HG03520 (cell line): ENCODE measurements at regions not wholly inside any gene's neighbourhood (a gene's known extent, or its start where the extent isn't known, plus 50 kb on each side); places are given as distances from the start of the nearest gene placed in this dataset.

ENCODE experiments used
- ATAC-seq: cut with Tn5 transposase; IDR thresholded peaks from one replicate; pipeline ENCODE4 v1.9.1; 2021; ENCODE audit warnings: mild to moderate bottlenecking, moderate library complexity; ENCODE audit not compliant: unreplicated experiment

DNA sequence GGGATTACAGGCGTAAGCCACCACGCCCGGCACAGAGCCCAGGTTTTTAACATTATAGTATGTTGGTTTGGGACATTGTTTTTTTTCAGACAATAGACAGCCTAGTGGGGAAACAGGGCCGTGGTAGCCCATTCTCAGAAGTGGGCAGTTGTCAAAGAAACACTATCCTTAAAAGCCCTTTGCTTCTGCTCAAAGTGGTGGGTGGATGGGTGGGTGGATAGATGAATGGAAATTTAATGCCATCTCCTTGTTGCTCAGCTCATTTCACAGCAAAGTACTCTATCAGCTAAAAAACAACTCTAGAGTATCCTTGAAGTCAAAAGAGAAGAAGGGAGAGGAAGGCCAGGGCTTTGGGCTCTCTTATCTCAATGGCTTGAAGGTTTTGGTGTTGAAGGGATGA is 137.8 kb downstream of the RRAGC start:
- ATAC-seq: no peak

- no peak for ATAC-seq
Observed at GRCh38 chr1:38719880-38720279, 139.7 kb downstream of the RRAGC start.

DNA sequence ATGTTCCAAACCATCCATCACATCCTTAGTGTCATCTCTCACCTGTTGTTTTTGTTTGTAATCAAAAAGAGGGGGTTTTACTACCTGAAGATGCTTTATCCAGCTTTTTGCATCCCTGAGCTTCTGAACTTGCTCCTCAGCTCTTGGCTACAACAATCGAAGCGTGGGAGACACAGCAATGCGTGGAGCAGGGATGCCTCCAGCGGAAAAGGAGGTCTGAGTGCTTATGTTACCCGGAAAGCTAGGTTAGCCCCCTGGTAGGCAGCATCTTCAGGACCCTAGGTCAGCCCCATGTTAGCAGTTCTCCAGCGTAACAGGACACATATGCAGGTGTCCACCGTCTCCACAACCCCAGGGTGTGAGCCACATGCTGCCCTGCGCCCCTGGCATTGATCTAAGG is 141.5 kb downstream of the RRAGC start:
- ATAC-seq: no peak

GRCh38 chr1:38716229-38716628 is 143.3 kb downstream of the RRAGC start:
- no peak for ATAC-seq

GRCh38 chr1:38715415-38715814 is 144.2 kb downstream of the RRAGC start:
- no peak for ATAC-seq

DNA sequence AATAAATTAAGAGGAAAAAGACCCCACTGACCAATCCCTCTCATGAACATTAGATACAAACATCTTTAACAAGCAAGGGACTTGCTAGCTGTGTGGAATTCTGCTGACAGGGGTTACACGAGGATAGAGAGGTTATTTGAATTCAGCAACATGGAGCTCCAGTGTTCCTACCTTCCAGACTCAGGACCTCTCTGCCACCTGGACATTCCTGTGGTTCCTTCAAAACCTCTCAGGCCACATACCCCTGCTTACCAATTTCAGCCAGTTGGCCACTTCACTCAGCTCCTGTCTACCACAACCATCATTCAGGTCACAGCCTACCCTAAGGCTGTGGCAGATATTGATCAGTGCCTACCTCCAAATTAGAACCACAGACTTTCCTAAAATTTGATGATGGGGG is 147.5 kb downstream of the RRAGC start:
- ATAC-seq: no peak

DNA sequence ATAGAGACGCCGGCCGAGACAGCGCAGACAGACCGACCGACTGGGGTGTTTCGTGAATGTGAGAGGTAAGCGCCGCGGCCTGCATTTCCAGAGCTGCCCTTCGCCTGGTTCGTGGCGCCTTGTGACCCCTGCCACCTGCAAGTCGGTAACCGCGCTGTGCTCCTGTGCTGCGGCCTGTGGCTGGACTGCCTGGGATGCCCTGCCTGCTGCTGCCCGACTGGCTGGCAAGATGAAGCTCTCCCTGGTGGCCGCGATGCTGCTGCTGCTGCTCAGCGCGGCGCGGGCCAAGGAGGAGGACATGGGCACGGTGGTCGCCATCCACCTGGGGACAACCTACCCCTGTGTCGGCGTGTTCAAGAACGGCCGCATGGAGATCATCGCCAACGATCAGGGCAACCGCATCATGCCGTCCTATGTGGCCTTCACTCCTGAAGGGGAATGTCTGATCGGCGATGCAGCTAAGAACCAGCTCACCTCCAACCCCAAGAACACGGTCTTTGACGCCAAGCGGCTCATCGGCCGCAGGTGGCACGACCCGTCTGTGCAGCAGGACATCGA is 150.8 kb downstream of the RRAGC start:
- ATAC-seq: no peak

DNA sequence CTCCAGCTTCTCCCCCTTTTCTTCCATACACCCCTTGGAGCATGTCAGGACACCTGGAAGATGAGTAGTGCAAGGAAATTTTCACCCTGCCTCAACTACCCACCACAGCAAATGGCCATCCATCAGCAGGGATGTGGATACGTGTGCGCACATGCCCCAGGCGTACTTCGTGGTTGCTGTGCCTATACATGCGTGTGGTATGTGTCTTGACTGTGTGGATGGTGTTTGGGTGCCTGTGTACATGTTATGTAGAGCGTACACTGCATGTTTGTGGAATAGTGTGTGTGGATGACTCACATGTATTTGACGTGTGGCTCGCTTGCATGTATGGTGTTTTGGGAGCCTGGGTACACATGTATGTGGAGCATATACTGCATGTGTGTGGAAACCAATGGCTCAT is 158.5 kb downstream of the RRAGC start:
- no peak for ATAC-seq

DNA sequence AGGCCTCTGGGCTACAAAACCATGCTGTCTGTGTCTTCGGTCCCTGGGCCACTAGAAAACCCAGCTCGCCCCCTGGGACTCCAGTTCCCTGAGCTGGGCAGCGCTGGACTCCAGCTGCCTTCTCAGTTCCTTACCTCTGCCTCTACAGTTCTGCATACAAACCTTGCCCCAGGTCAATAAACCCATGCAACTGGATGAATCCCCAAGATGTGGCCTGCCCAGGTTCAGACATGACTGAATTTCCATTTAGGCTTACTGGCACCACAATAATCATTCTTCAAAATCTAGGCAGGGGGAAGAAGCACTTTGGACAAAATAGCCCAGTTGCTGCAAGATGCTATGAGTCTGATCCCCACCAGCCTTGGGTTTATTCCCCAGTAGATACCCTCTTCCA is 159.5 kb downstream of the RRAGC start:
- ATAC-seq: no peak

GRCh38 chr1:38699330-38700076 is 160.1 kb downstream of the RRAGC start:
- no peak for ATAC-seq

DNA sequence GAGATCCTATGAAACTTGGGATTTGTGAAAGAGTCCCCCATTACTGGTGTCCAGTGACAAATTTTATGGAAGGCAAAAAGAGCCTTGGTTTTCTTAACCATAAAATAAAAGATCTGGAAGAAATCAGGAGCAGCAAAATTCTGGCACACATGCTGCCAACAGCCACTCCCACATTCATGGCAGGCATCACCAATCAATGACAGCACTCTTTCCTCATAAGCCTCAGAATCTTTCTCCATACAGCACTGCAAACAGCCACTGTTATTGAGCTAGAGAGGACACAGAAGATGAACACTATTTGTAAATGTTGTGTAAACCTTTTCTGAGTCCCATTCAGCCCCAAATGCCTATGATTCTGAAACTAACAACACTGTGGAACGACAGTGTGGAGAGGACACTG is 162.2 kb downstream of the RRAGC start:
- ATAC-seq: no peak

GRCh38 chr1:38696371-38696770 is 163.2 kb downstream of the RRAGC start:
- ATAC-seq: no peak

DNA sequence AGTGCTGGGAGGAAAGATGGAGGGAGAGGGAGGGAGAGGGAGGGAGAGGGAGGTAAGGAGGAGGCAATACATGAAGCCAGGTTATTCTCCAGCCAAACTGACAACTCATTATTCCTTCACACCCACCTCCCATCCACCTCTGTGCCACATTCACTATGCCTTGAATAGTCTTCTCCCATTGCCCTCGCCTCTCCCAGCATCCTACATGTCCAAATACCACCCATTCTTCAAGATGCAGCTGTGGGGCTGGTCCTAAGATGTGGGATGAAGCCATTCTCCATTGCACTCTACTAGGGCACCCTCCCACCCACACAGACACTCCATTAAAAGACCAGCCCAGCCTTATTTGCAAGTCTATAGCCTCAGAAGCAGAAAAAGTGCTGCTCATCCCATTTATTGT is 165.8 kb downstream of the RRAGC start:
- no peak for ATAC-seq

DNA sequence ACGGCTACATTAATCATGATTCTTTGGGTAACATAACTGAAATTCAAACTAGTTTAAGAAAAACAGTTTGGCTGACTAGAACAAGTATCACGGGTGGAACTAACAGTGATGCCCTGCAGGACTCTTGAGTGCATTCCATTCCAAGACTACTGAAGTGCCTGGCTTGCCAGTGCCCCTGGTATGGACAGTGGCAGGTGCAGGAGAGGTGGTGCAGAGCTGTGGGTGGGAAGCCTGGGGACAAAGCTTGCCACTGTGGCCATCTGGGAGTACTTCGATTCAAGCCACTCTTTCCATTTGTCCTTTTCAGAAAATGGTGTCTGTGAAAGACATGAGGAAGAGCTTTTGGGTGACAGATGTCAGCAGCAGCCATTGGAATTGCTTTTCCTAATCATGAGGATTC is 166.5 kb downstream of the RRAGC start:
- ATAC-seq: no peak

DNA sequence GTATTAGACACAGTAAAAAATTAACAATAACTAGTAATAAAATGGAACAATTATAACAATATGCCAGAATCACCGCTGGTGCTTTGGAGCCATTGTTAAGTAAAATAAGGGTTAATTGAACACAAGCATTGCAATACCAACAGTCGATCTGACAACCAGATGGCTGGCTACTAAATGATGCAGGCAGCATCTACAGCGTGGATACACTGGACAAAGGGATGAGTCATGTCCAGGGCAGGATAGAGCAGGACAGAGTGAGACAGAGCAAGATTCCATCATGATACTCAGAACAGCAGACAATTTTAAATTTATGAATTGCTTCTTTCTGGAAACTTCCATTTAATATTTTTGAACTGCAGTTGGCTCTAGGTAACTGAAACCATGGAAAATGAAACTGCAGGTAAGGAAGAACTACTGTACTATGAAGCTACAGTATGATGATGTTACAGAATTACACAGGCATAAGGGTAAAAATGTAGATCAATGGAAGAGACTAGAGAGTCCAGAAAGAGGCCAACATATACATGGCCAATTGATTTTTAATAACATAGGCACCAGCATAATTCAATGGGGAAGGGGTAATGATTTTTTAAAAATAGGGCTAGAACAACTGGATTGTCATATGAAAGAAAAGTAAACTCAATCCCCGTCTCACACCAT is 168.7 kb downstream of the RRAGC start:
- ATAC-seq: no peak

- no peak for ATAC-seq
Observed at GRCh38 chr1:38686927-38687255, 172.7 kb downstream of the RRAGC start.

DNA sequence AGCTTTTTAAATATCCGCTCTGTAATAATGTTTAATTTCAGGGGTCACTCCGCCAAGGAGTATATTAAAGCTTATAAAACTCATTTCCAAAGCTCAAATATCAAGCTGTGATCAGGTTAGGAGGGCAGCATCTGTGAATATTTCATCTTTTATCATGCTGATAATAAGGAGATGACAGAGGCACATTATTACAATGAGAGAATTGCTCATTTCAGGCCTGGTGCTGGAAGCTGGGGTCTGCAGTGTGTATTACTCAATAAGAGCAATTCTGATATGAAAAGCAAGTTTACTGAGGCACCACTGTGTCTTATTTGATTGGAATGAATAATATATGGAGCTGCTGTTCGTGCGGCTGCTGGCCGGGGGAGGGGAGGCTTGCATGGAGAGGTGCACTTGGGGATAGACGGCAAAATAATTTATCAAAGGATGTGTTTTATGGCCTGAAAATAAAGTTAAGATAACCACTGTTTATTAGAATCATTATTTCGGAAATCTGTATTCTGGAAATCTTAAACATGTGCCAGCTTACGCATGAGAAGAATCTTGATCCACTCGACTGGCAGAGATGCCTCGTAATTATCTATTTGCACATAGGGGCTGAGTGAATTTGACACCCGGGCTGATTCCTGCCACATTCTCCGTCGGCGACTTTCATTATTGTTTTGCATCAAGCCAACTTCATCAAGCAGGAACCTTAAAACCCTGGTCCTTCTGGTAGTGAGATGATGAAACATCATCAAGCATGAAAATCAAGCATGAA is 173.2 kb downstream of the RRAGC start:
- no peak for ATAC-seq

DNA sequence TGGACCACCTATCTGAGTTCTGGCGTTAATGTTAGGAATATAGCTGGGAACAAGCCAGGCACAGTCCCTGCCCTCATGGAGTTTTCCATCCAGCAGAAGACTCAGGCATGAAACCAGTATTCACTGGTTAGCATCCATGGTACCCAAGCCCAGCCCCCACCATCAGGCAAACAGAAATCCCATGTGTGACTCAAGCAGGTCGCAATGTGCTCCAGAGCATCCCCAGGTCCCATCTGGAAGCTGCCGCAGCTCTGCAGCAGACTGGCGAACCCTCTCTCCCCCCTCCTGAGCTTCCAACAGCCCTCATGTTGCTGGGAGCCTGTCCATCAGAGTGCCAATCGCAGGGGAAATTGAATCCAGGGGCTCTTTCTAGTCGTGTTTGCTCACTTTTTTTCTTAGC is 174.2 kb downstream of the RRAGC start:
- ATAC-seq: no peak

GRCh38 chr1:38680801-38681510 is 178.6 kb downstream of the RRAGC start:
- no peak for ATAC-seq

DNA sequence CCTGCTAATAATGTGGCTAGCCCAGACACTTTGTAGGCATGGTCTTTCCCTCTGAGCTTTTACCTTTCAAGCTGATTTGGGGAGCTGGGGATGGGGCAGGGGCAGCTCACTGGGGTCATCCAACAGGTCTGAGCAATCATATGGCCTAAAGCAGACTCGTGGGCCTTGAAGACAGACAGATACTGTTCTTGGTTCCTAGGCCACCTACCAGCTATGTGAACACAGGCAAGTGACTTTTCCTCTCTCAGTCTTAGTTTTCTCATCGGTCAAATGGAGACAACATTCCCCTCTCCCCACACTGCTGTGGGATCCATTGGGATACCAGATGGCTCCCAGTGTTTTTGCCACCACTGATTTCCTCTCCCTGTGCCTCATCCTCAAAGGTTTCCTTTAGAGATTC is 181.8 kb downstream of the RRAGC start:
- ATAC-seq: no peak

- no peak for ATAC-seq
Observed at GRCh38 chr1:38677311-38677710, 182.3 kb downstream of the RRAGC start.
